ENCODE measurements at regions not wholly inside any gene's neighbourhood (a gene's known extent, or its start where the extent isn't known, plus 50 kb on each side); places are given as distances from the start of the nearest gene placed in this dataset.

DNA sequence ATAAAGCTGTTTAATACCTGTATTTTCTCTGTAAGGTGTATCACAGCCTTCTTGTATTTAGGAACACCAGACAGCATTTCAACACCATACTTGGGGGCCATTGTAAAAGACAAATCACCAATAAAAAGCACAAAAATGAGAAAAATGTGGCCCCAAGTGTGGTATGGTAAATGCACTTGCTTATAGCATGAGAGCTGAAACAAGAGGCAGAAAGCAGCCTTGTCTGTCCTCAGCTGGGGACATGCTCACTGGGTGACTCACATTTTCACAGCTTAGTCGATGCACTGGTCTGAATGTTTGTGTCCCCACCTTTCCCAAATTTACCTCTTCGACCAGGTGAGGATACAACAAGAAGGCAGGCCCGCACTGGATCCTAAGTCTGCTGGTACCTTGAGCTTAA lies 639.7 kb upstream of the AGA start:
- TF ChIP-seq YY1 (IDR thresholded peaks at IDR 0.05; ENCODE audit: insufficient read depth, insufficient read length) (no peak), ZNF274 (IDR thresholded peaks at IDR 0.05; ENCODE audit: low read depth, low read length) (no peak), SUZ12 (IDR thresholded peaks at IDR 0.05; ENCODE audit: extremely low read depth, insufficient read depth, insufficient read length) (no peak)

All from NT2/D1 (cell line).